ENCODE measurements at regions not wholly inside any gene's neighbourhood (a gene's known extent, or its start where the extent isn't known, plus 50 kb on each side); places are given as distances from the start of the nearest gene placed in this dataset.

GRCh38 chr21:30986965-30987364 lies 51.3 kb downstream of the KRTAP19-8 start:
- TF ChIP-seq CTCF (IDR thresholded peaks at IDR 0.05): no peak
- TF ChIP-seq POLR2A (IDR thresholded peaks at IDR 0.05): no peak
